ENCODE measurements at regions not wholly inside any gene's neighbourhood (a gene's known extent, or its start where the extent isn't known, plus 50 kb on each side); places are given as distances from the start of the nearest gene placed in this dataset.

GRCh38 chr12:23463172-23463571 lies 486.3 kb downstream of the SOX5 start:
- TF ChIP-seq CTCF (IDR thresholded peaks at IDR 0.05 in 4 of 5, conservative IDR thresholded peaks at IDR 0.05 in 1 of 5): no peak
- no peak for TF ChIP-seq POLR2A (IDR thresholded peaks at IDR 0.05)

All from gastrocnemius medialis (tissue), 4 donors.